CD14-positive monocyte (primary cell): ENCODE measurements at regions not wholly inside any gene's neighbourhood (a gene's known extent, or its start where the extent isn't known, plus 50 kb on each side); places are given as distances from the start of the nearest gene placed in this dataset.

Experiments used
- DNase-seq, 3 donors: peaks; one replicate each; pipeline ENCODE4 v3.0.0-alpha.2; 2011 to 2022
- H2AFZ ChIP-seq: 2 replicates; pipeline ENCODE4 v1.6.0; 2012; ENCODE audit warnings: mild to moderate bottlenecking, low read depth, low read length, inconsistent platforms; ENCODE audit not compliant: insufficient read depth, poor library complexity, severe bottlenecking
- H3K27ac ChIP-seq, 2 donors: 1 replicate in 1 of 2; 2 replicates in 1 of 2; pipeline ENCODE4 v1.5.1; 2012 to 2013; ENCODE audit warnings: low read length in 2 of 2, control low read depth in 1 of 2, inconsistent platforms in 1 of 2, low read depth in 1 of 2, mild to moderate bottlenecking in 1 of 2
- H3K27me3 ChIP-seq, 2 donors: one replicate each; pipeline versions ENCODE4 v1.6.0 to v1.6.1; 2011 to 2013; ENCODE audit warnings: low read length in 2 of 2; ENCODE audit not compliant: control insufficient read depth in 2 of 2, insufficient read depth in 2 of 2
- H3K36me3 ChIP-seq, 2 donors: replicated peaks in 1 of 2; 1 replicate in 1 of 2; 2 replicates in 1 of 2; pipeline versions ENCODE4 v1.5.1 to v1.6.1; 2012 to 2013; ENCODE audit warnings: low read length in 2 of 2, control low read depth in 1 of 2, inconsistent platforms in 1 of 2, mild to moderate bottlenecking in 1 of 2; ENCODE audit not compliant: insufficient read depth in 2 of 2, control insufficient read depth in 1 of 2
- H3K4me1 ChIP-seq, 2 donors: 1 replicate in 1 of 2; 2 replicates in 1 of 2; pipeline versions ENCODE4 v1.5.1 to v1.6.1; 2012 to 2013; ENCODE audit warnings: low read length in 2 of 2, control low read depth in 1 of 2, inconsistent platforms in 1 of 2, mild to moderate bottlenecking in 1 of 2, moderate library complexity in 1 of 2; ENCODE audit not compliant: insufficient read depth in 2 of 2, control insufficient read depth in 1 of 2
- H3K4me2 ChIP-seq: replicated peaks from 2 replicates; pipeline ENCODE3; 2012; ENCODE audit warnings: low read length, moderate library complexity, mild to moderate bottlenecking; ENCODE audit not compliant: poor library complexity, severe bottlenecking; ENCODE audit errors: extremely low read depth
- H3K4me3 ChIP-seq, 3 experiments: fragments of 200-600 bp in 1 of 3; sonication (generic) in 1 of 3; replicated peaks in 1 of 3; 1 replicate in 2 of 3; 2 replicates in 1 of 3; pipeline ENCODE4 v1.5.1; 2011 to 2013; ENCODE audit warnings: low read length in 3 of 3, mild to moderate bottlenecking in 3 of 3, control low read depth in 2 of 3, low read depth in 2 of 3, inconsistent platforms in 1 of 3, moderate library complexity in 1 of 3
- H3K79me2 ChIP-seq: 2 replicates; pipeline ENCODE4 v1.6.0; 2012; ENCODE audit warnings: mild to moderate bottlenecking, control low read depth, inconsistent platforms, low read length, moderate library complexity; ENCODE audit not compliant: insufficient read depth
- H3K9ac ChIP-seq: 2 replicates; pipeline ENCODE4 v1.6.0; 2017; ENCODE audit warnings: low read length, mild to moderate bottlenecking; ENCODE audit not compliant: insufficient read depth, poor library complexity, severe bottlenecking
- H3K9me3 ChIP-seq, 2 donors: replicated peaks in 1 of 2; 1 replicate in 1 of 2; 2 replicates in 1 of 2; pipeline versions ENCODE4 v1.5.1 to v1.6.1; 2012 to 2013; ENCODE audit warnings: low read length in 2 of 2, control low read depth in 1 of 2; ENCODE audit not compliant: control insufficient read depth in 1 of 2, insufficient read depth in 1 of 2
- H4K20me1 ChIP-seq: 2 replicates; pipeline ENCODE4 v1.6.0; 2012; ENCODE audit warnings: mild to moderate bottlenecking, low read length, control low read depth, moderate library complexity; ENCODE audit not compliant: insufficient read depth
- H3K27ac Mint-ChIP-seq, 7 donors: one replicate each; pipeline ENCODE4 v1.8.0; 2020; ENCODE audit warnings: mild to moderate bottlenecking in 7 of 7, mixed read lengths in 7 of 7, moderate library complexity in 6 of 7, inconsistent platforms in 2 of 7
- H3K27me3 Mint-ChIP-seq, 3 donors: one replicate each; pipeline ENCODE4 v1.8.0; 2021 to 2022; ENCODE audit warnings: low read depth in 3 of 3, mild to moderate bottlenecking in 3 of 3, mixed read lengths in 3 of 3, moderate library complexity in 3 of 3, inconsistent platforms in 1 of 3
- H3K36me3 Mint-ChIP-seq, 2 donors: one replicate each; pipeline ENCODE4 v1.8.0; 2020; ENCODE audit warnings: mixed read lengths in 2 of 2, inconsistent platforms in 1 of 2, mild to moderate bottlenecking in 1 of 2
- H3K4me1 Mint-ChIP-seq: one replicate; pipeline ENCODE4 v1.8.0; 2020; ENCODE audit warnings: mild to moderate bottlenecking, mixed read lengths
- H3K4me3 Mint-ChIP-seq, 2 donors: one replicate each; pipeline ENCODE4 v1.8.0; 2020; ENCODE audit warnings: mild to moderate bottlenecking in 2 of 2, mixed read lengths in 2 of 2, moderate library complexity in 1 of 2
- H3K9me3 Mint-ChIP-seq, 7 donors: one replicate each; pipeline ENCODE4 v1.8.0; 2020 to 2022; ENCODE audit warnings: mixed read lengths in 7 of 7, mild to moderate bottlenecking in 6 of 7, moderate library complexity in 6 of 7, inconsistent platforms in 2 of 7
- CTCF ChIP-seq: fragments of 200-600 bp; IDR thresholded peaks from one replicate; pipeline ENCODE4 v1.8.0; 2022; ENCODE audit warnings: antibody characterized with exemption, mild to moderate bottlenecking
- WGBS: methylation state at CpG from one replicate; pipeline ENCODE4 v1.1.5; 2013; ENCODE audit warnings: missing lambda C conversion rate; ENCODE audit not compliant: insufficient coverage; 5-methylcytosine and 5-hydroxymethylcytosine counted together
- intact Hi-C, 2 donors: fragments of 100-400 bp; cut with micrococcal nuclease; formaldehyde crosslinking; loops; one replicate each; pipeline versions ENCODE4 v1.15.0 to v1.15.1; 2023

- WGBS, result 100% methylated on average over 1 of the region's 6 CpGs
- no peaks in the 10 kb centered on the region for H3K4me1 ChIP-seq
- no peak overlapping the region for H3K27ac Mint-ChIP-seq
- no peak overlapping the region for H3K9ac ChIP-seq
- TF ChIP-seq CTCF, result no peak
- H3K27me3 ChIP-seq, result no peaks in the 10 kb centered on the region
- intact Hi-C loops, result no loop called here
- H3K27ac ChIP-seq, result no peak overlapping the region
- no peaks in the 10 kb centered on the region for H3K79me2 ChIP-seq
- peaks cover 0 to 3% (median 0%) of the 10 kb centered on the region in 7 donors for H3K9me3 Mint-ChIP-seq
- no peaks in the 10 kb centered on the region for H3K9me3 ChIP-seq
- no peak overlapping the region for H3K4me3 Mint-ChIP-seq
- no peak overlapping the region for H3K4me3 ChIP-seq
- no peaks in the 10 kb centered on the region for H4K20me1 ChIP-seq
- H3K27me3 Mint-ChIP-seq, result no peaks in the 10 kb centered on the region
- no peak overlapping the region for H2AFZ ChIP-seq
- H3K36me3 Mint-ChIP-seq, result no peaks in the 10 kb centered on the region
- H3K4me1 Mint-ChIP-seq, result no peaks in the 10 kb centered on the region
- no peak for DNase-seq
- H3K36me3 ChIP-seq, result no peaks in the 10 kb centered on the region
- H3K4me2 ChIP-seq, result no peak overlapping the region
These were observed 110.0 kb upstream of the ARPP21 start for GRCh38 chr3:35529337-35529736.

DNA sequence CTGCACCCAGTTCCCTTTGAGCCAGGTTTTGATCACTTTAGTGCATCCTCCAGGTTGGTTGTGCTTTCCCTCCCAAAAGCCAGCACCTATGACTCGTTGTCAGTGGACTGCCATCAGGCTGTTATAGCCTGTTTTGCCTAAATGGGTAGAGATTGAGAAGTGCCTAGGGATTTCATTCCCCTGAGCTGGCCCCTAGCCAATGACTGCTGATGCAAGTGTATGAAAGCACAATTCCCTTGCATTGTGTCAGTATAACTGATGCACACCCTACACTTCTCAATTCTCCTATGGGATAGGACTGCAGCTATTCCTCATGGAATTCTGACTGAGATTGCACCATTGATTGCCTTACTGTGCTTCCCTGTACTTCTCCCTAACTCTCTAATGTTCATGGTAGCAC lies 102.1 kb upstream of the ARPP21 start:
- no peak overlapping the region for H2AFZ ChIP-seq
- H4K20me1 ChIP-seq, result no peaks in the 10 kb centered on the region
- no peak for TF ChIP-seq CTCF
- Mint-ChIP-seq H3K27ac (no peak overlapping the region), H3K27me3 (no peaks in the 10 kb centered on the region), H3K4me3 (no peak overlapping the region), H3K36me3 (no peaks in the 10 kb centered on the region), H3K4me1 (no peaks in the 10 kb centered on the region), H3K9me3 (peaks cover 0 to 3% (median 0%) of the 10 kb centered on the region in 7 donors)
- WGBS, result no CpG with 5 or more reads among the region's 1 CpG
- H3K4me3 ChIP-seq, result no peak overlapping the region
- no peak overlapping the region for H3K9ac ChIP-seq
- H3K4me1 ChIP-seq, result no peaks in the 10 kb centered on the region
- no peak for DNase-seq
- no peaks in the 10 kb centered on the region for H3K27me3 ChIP-seq
- no peaks in the 10 kb centered on the region for H3K36me3 ChIP-seq
- H3K27ac ChIP-seq, result no peak overlapping the region
- intact Hi-C loops, result no loop called here
- no peaks in the 10 kb centered on the region for H3K79me2 ChIP-seq
- no peak overlapping the region for H3K4me2 ChIP-seq
- no peaks in the 10 kb centered on the region for H3K9me3 ChIP-seq
